HepG2 (cell line): ENCODE measurements at regions not wholly inside any gene's neighbourhood (a gene's known extent, or its start where the extent isn't known, plus 50 kb on each side); places are given as distances from the start of the nearest gene placed in this dataset.

Source experiments
- CTCF ChIP-seq: sonication (generic); formaldehyde crosslinking; IDR thresholded peaks from 2 replicates; pipeline ENCODE4 v1.5.0; 2020; ENCODE audit warnings: mild to moderate bottlenecking, missing genetic modification reagents, moderate library complexity
- HMG20B ChIP-seq: conservative IDR thresholded peaks from 2 replicates; pipeline ENCODE4 v1.6.1; 2016; ENCODE audit warnings: missing genetic modification reagents, missing compliant biosample characterization
- KAT8 ChIP-seq: IDR thresholded peaks from 2 replicates; pipeline ENCODE4 v1.6.1; 2016; ENCODE audit warnings: missing genetic modification reagents, missing compliant biosample characterization
- MED13 ChIP-seq: sonication (generic); formaldehyde crosslinking; IDR thresholded peaks from 2 replicates; pipeline ENCODE4 v1.5.0; 2020; ENCODE audit warnings: missing genetic modification reagents
- POLR2AphosphoS2 ChIP-seq: IDR thresholded peaks from 2 replicates; pipeline ENCODE4 v1.6.1; 2011; ENCODE audit warnings: low read depth, low read length, improper control_type of control experiment
- SNAPC4 ChIP-seq: sonication (generic); formaldehyde crosslinking; IDR thresholded peaks from 2 replicates; pipeline ENCODE4 v1.4.0; 2020; ENCODE audit warnings: mild to moderate bottlenecking, missing genetic modification reagents
- SP1 ChIP-seq, 2 experiments: fragments of 450-650 bp in 1 of 2; sonication (generic) in 1 of 2; formaldehyde crosslinking in 1 of 2; IDR thresholded peaks; 2 replicates each; pipeline versions ENCODE4 v1.4.0 to v1.6.1; 2016 to 2020; ENCODE audit warnings: missing genetic modification reagents in 1 of 2
- SPEN ChIP-seq: sonication (generic); formaldehyde crosslinking; IDR thresholded peaks from 2 replicates; pipeline ENCODE4 v1.5.1; 2020; ENCODE audit warnings: low read depth, mild to moderate bottlenecking, missing genetic modification reagents
- TEF ChIP-seq: sonication (generic); formaldehyde crosslinking; IDR thresholded peaks from 2 replicates; pipeline ENCODE4 v1.5.0; 2020; ENCODE audit warnings: missing genetic modification reagents
- THRA ChIP-seq: sonication (generic); formaldehyde crosslinking; IDR thresholded peaks from 2 replicates; pipeline ENCODE4 v1.4.0; 2020; ENCODE audit warnings: missing genetic modification reagents, borderline replicate concordance
- THYN1 ChIP-seq: sonication (generic); formaldehyde crosslinking; IDR thresholded peaks from 2 replicates; pipeline ENCODE4 v1.8.1; 2023; ENCODE audit warnings: low read depth, mild to moderate bottlenecking, moderate library complexity, missing genetic modification reagents, borderline replicate concordance
- WIZ ChIP-seq: sonication (generic); formaldehyde crosslinking; IDR thresholded peaks from 2 replicates; pipeline ENCODE4 v1.5.1; 2020; ENCODE audit warnings: mild to moderate bottlenecking, missing genetic modification reagents
- ZBED4 ChIP-seq: sonication (generic); formaldehyde crosslinking; IDR thresholded peaks from 2 replicates; pipeline ENCODE4 v1.4.0; 2020; ENCODE audit warnings: missing genetic modification reagents, borderline replicate concordance
- ZFYVE20 ChIP-seq: sonication (generic); formaldehyde crosslinking; IDR thresholded peaks from 2 replicates; pipeline ENCODE4 v1.8.0; 2023; ENCODE audit warnings: low read depth, mild to moderate bottlenecking, moderate library complexity, missing genetic modification reagents, borderline replicate concordance
- ZNF138 ChIP-seq: sonication (generic); formaldehyde crosslinking; IDR thresholded peaks from 2 replicates; pipeline ENCODE4 v1.5.0; 2020; ENCODE audit warnings: mild to moderate bottlenecking, low read depth, missing genetic modification reagents
- ZNF263 ChIP-seq: sonication (generic); formaldehyde crosslinking; IDR thresholded peaks from 2 replicates; pipeline ENCODE4 v1.4.0; 2020; ENCODE audit warnings: missing genetic modification reagents
- ZNF607 ChIP-seq: sonication (generic); formaldehyde crosslinking; IDR thresholded peaks from 2 replicates; pipeline ENCODE4 v1.5.1; 2020; ENCODE audit warnings: missing genetic modification reagents, mild to moderate bottlenecking, borderline replicate concordance

GRCh38 chr9:113682297-113682771, 193.8 kb upstream of the ZNF618 start (continued):
- TF ChIP-seq SPEN (no peak), POLR2AphosphoS2 (no peak), ZFYVE20 (CRISPR knock-in tag) (no peak), HMG20B (CRISPR knock-in tag) (no peak), ZNF607 (CRISPR knock-in tag) (no peak), CTCF (CRISPR knock-in tag) (peak; percentile 87), KAT8 (0 out of 2 replicates have a peak, but pooled peaks have one; percentile 32), SP1 (IDR thresholded peaks at IDR 0.05) (no peak), SP1 (CRISPR knock-in tag; IDR thresholded peaks at IDR 0.05) (0 out of 2 replicates have a peak, but pooled peaks have one; percentile 21), WIZ (CRISPR knock-in tag) (no peak), THRA (peak; percentile 39; the same call in 1 of the 2 replicates), SNAPC4 (CRISPR knock-in tag) (no peak), ZBED4 (CRISPR knock-in tag) (0 out of 2 replicates have a peak, but pooled peaks have one; percentile 48), ZNF138 (CRISPR knock-in tag) (no peak), ZNF263 (CRISPR knock-in tag) (no peak), TEF (no peak), MED13 (CRISPR knock-in tag) (no peak), THYN1 (no peak)
